Spleen (tissue), 11 donors: ENCODE measurements at regions not wholly inside any gene's neighbourhood (a gene's known extent, or its start where the extent isn't known, plus 50 kb on each side); places are given as distances from the start of the nearest gene placed in this dataset.

Experiments
- DNase-seq: peaks from one replicate; pipeline ENCODE4 v3.0.0-alpha.2; 2020
- H3K27ac ChIP-seq, 8 donors: fragments of 200-600 bp; sonication (generic) in 7 of 8; 1 replicate in 4 of 8; 2 replicates in 4 of 8; pipeline versions ENCODE4 v1.5.0 to v1.8.0; 2016 to 2021; ENCODE audit warnings: inconsistent platforms in 4 of 8, mild to moderate bottlenecking in 4 of 8, moderate library complexity in 1 of 8
- H3K27me3 ChIP-seq, 7 donors: fragments of 200-600 bp; sonication (generic) in 6 of 7; replicated peaks in 1 of 7; 1 replicate in 4 of 7; 2 replicates in 3 of 7; pipeline versions ENCODE4 v1.5.0 to v1.8.0; 2016 to 2021; ENCODE audit warnings: inconsistent platforms in 3 of 7, mild to moderate bottlenecking in 1 of 7
- H3K36me3 ChIP-seq, 6 donors: fragments of 200-600 bp; sonication (generic) in 5 of 6; 1 replicate in 4 of 6; 2 replicates in 2 of 6; pipeline versions ENCODE4 v1.5.0 to v1.8.0; 2016 to 2021; ENCODE audit warnings: inconsistent platforms in 2 of 6
- H3K4me1 ChIP-seq, 6 donors: fragments of 200-600 bp; sonication (generic) in 5 of 6; 1 replicate in 3 of 6; 2 replicates in 3 of 6; pipeline versions ENCODE4 v1.5.0 to v1.8.0; 2016 to 2021; ENCODE audit warnings: inconsistent platforms in 3 of 6
- H3K4me3 ChIP-seq, 8 donors: fragments of 200-600 bp; sonication (generic) in 7 of 8; 1 replicate in 4 of 8; 2 replicates in 4 of 8; pipeline versions ENCODE4 v1.5.0 to v1.8.0; 2016 to 2021; ENCODE audit warnings: inconsistent platforms in 4 of 8, mild to moderate bottlenecking in 4 of 8, moderate library complexity in 2 of 8
- H3K9me3 ChIP-seq, 8 donors: fragments of 200-600 bp; sonication (generic) in 7 of 8; 1 replicate in 4 of 8; 2 replicates in 4 of 8; pipeline versions ENCODE4 v1.5.0 to v1.8.0; 2016 to 2021; ENCODE audit warnings: inconsistent platforms in 4 of 8
- POLR2A ChIP-seq, 3 donors: fragments of 450-650 bp; IDR thresholded peaks; one replicate each; pipeline ENCODE4 v1.5.1; 2017; ENCODE audit warnings: antibody characterized with exemption in 3 of 3, mild to moderate bottlenecking in 1 of 3
- POLR2AphosphoS5 ChIP-seq, 3 donors: sonication (generic); formaldehyde crosslinking; IDR thresholded peaks; one replicate each; pipeline ENCODE4 v1.5.1; 2017; ENCODE audit warnings: antibody characterized with exemption in 3 of 3
- WGBS, 5 donors: extraction: QIAGEN DNeasy Blood & Tissue Kit in 3 of 5; methylation state at CpG; one replicate each; pipeline versions ENCODE4 v1.1.5 to v1.1.7; 2013 to 2018; 5-methylcytosine and 5-hydroxymethylcytosine counted together
- intact Hi-C: fragments of 100-400 bp; cut with DNase I; formaldehyde crosslinking; loops from one replicate; pipeline ENCODE4 v1.15.0; 2023; ENCODE audit warnings: low total_unique reads
- TF ChIP-seq, protein P1 (sequence below), 11 experiments: fragments of 200-600 bp in 7 of 11; fragments of 450-650 bp in 4 of 11; sonication (generic) in 4 of 11; IDR thresholded peaks in 8 of 11; conservative IDR thresholded peaks in 3 of 11; 1 replicate in 7 of 11; 2 replicates in 4 of 11; pipeline versions ENCODE4 v1.4.0 to v1.8.0; 2016 to 2021; ENCODE audit warnings: antibody characterized with exemption in 11 of 11, inconsistent platforms in 4 of 11, mild to moderate bottlenecking in 1 of 11
- donor health status: healthy with polysubstance abuse.
- donor health status: DM: no; HTN: no; CAD: no; lungs with moderate emphysema.
- donor health status: DM: no; HTN: no; CAD: no.
- donor health status: Bipolar disorder and iron deficiency.
- donor health status: healthy.
- donor health status: DM: no; HTN: no; CAD: no.
- donor health status: DM: yes; HTN: yes; CAD: no.

DNA sequence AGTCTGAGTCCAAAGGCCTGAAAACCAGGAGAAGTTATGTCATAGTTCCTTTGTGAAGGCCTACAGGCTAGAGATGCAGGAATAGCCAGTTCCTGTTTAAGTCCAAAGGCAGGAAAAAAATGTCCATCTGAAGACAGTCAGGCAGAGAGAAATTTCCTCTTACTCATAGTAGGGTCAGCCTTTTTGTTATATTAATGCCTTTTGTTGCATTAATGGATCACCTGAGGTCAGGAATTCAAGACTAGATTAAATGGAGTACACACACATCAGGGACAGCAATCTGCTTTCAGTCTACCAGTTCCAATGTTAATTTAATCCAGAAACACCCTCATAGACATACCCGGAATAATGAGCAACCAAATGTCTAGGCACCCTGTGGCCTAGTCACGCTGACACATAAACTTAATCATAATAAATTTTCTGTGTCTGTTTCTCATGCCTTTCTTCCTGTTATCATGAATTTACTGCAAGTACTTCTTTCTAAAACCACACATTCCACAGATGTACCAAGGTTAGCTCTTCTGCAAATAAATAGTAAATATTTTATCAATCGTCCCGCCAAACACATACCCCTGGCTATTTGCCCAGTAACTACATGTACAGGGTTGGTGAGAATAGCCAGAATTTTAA is 703.9 kb downstream of the EFNA5 start:
- no peak for DNase-seq
- Histone ChIP-seq H3K9me3 (no peaks in the 10 kb centered on the region), H3K27me3 (no peaks in the 10 kb centered on the region), H3K4me3 (no peak overlapping the region), H3K4me1 (no peaks in the 10 kb centered on the region), H3K27ac (no peak overlapping the region), H3K36me3 (no peaks in the 10 kb centered on the region)
- WGBS, 5 donors: 90 to 93% (median 92%) methylated on average over 4 of the region's 4 CpGs
- intact Hi-C loops: no loop called here
- TF ChIP-seq POLR2A (IDR thresholded peaks at IDR 0.05) (no peak), POLR2AphosphoS5 (IDR thresholded peaks at IDR 0.05) (no peak)
- TF ChIP-seq, protein P1, sequence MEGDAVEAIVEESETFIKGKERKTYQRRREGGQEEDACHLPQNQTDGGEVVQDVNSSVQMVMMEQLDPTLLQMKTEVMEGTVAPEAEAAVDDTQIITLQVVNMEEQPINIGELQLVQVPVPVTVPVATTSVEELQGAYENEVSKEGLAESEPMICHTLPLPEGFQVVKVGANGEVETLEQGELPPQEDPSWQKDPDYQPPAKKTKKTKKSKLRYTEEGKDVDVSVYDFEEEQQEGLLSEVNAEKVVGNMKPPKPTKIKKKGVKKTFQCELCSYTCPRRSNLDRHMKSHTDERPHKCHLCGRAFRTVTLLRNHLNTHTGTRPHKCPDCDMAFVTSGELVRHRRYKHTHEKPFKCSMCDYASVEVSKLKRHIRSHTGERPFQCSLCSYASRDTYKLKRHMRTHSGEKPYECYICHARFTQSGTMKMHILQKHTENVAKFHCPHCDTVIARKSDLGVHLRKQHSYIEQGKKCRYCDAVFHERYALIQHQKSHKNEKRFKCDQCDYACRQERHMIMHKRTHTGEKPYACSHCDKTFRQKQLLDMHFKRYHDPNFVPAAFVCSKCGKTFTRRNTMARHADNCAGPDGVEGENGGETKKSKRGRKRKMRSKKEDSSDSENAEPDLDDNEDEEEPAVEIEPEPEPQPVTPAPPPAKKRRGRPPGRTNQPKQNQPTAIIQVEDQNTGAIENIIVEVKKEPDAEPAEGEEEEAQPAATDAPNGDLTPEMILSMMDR (IDR thresholded peaks at IDR 0.05 in 8 of 11, conservative IDR thresholded peaks at IDR 0.05 in 3 of 11): no peak

DNA sequence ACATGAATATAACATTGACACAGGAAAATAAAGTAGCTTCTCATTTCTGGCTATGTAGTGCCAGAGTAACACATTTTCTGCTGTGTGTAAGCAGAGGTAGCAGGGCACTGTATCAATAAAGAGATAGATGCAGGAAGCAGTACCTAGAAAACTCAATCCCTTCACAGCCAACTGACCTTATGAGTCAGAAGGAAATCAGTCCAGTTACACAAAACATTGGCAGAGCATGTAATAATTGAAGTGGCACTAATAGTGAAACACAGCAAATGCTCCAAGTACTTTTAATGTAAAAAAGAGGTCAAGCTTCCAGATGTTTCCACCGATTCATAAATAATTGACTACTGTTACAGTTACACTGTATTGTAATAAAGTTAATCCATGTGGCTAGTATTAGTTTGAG is 706.6 kb downstream of the EFNA5 start:
- Histone ChIP-seq H3K4me1 (no peaks in the 10 kb centered on the region), H3K9me3 (no peaks in the 10 kb centered on the region), H3K27me3 (no peaks in the 10 kb centered on the region), H3K4me3 (no peak overlapping the region), H3K27ac (no peak overlapping the region), H3K36me3 (no peaks in the 10 kb centered on the region)
- intact Hi-C loops: no loop called here
- TF ChIP-seq POLR2AphosphoS5 (IDR thresholded peaks at IDR 0.05) (no peak), POLR2A (IDR thresholded peaks at IDR 0.05) (no peak)
- TF ChIP-seq, protein P1 (IDR thresholded peaks at IDR 0.05 in 8 of 11, conservative IDR thresholded peaks at IDR 0.05 in 3 of 11): no peak
- WGBS, 5 donors: 52 to 68% (median 55%) methylated on average over 1 of the region's 1 CpG
- DNase-seq: no peak

DNA sequence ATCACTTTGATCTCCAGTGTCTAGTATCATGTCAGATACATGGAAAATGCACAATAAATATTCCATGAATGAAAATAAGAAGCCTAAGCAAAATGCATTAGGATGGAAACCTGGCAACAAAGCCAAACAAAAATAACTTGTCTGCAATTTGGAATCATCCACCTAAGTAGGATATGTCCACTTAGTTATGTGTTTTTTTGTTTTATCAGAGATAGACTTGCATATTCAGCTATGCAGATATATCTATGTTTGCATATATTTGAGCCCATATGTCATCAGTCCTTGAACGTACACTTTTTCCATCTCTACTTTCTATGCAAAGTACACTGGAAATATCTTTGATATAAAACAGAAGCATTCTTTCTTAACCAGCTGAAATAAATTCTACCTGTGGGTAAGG is 707.1 kb downstream of the EFNA5 start:
- TF ChIP-seq, protein P1 (IDR thresholded peaks at IDR 0.05 in 8 of 11, conservative IDR thresholded peaks at IDR 0.05 in 3 of 11): no peak
- TF ChIP-seq POLR2AphosphoS5 (IDR thresholded peaks at IDR 0.05): no peak
- TF ChIP-seq POLR2A (IDR thresholded peaks at IDR 0.05): no peak

DNA sequence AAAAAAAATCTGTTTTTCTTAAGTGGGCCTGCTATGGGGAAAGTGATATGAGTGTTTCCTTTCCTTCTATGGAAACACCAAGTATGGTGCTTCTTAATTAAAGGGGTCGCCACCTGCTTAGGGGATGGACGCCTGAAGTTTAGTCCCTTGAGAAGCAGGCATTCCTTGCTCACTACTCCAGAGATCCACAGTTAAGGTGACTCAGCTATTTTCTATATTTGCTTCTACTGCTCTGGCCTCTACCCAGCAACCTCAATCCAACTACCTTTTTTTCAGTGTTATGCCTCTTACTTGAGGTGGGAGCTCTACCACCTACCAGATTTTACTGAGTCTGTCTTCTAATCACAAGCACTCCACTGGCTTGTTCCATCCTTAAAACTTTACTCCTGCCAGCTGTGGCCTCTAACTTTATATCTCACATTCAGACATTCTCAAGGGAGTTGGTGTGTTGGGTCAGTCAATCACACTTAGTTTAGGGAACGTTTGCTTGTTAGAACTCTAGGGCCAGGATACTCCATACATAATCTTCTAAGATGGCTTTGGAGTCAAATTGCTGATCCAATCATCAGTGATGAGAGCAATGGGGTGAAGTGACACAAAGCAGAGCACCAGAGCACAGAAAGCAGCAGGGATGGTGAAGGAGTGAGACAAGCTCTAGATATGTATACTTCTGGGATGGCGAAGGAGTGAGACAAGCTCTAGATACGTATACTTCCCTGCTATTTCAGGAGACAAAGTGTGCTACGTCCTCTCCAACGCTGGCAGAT is 708.1 kb downstream of the EFNA5 start:
- Histone ChIP-seq H3K9me3 (no peaks in the 10 kb centered on the region), H3K36me3 (no peaks in the 10 kb centered on the region), H3K4me3 (no peak overlapping the region), H3K27me3 (no peaks in the 10 kb centered on the region), H3K4me1 (no peaks in the 10 kb centered on the region), H3K27ac (no peak overlapping the region)
- intact Hi-C loops: no loop called here
- no peak for DNase-seq
- WGBS, 5 donors: 69 to 87% (median 84%) methylated on average over 7 of the region's 7 CpGs
- TF ChIP-seq POLR2A (IDR thresholded peaks at IDR 0.05) (no peak), POLR2AphosphoS5 (IDR thresholded peaks at IDR 0.05) (no peak)
- TF ChIP-seq, protein P1 (IDR thresholded peaks at IDR 0.05 in 8 of 11, conservative IDR thresholded peaks at IDR 0.05 in 3 of 11): no peak

More for the DNA sequence above, 707.1 kb downstream of the EFNA5 start:
- H3K36me3 ChIP-seq: no peaks in the 10 kb centered on the region
- H3K4me3 ChIP-seq: no peak overlapping the region
- no peak overlapping the region for H3K27ac ChIP-seq
- WGBS, 5 donors: 77 to 88% (median 82%) methylated on average over 1 of the region's 1 CpG
- DNase-seq: no peak
- intact Hi-C loops: no loop called here
- H3K9me3 ChIP-seq: no peaks in the 10 kb centered on the region
- H3K4me1 ChIP-seq: no peaks in the 10 kb centered on the region
- H3K27me3 ChIP-seq: no peaks in the 10 kb centered on the region
